ENCODE measurements at regions not wholly inside any gene's neighbourhood (a gene's known extent, or its start where the extent isn't known, plus 50 kb on each side); places are given as distances from the start of the nearest gene placed in this dataset.

DNA sequence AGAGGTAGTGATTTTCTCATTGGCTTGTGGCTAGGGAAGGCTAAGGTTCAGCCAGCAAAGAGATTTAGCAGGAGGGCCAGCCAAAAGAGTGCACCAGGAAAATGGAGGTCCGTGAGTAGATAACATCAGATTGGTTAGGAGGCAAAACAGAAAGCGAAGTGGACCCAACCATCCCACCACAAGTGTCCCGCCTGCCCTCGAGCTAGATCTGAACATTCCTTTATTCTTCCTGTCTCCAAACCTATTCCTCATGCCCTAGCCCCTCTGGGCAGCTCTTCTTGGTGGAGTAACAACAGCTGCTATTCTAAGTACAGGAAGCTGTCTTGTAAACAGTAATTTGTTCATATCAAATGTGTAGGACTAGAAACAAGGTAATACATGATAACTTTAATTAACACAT lies 85.7 kb upstream of the BET1 start:
- Histone ChIP-seq H3K4me1 (peaks cover 0 to 10% (median 0%) of the 10 kb centered on the region in 12 donors), H3K27ac (no peak overlapping the region), H3K36me3 (no peaks in the 10 kb centered on the region), H3K4me3 (no peak overlapping the region), H3K27me3 (peaks cover 0 to 5% (median 0%) of the 10 kb centered on the region in 9 donors), H3K9me3 (no peaks in the 10 kb centered on the region)
- no peak for ATAC-seq
- TF ChIP-seq, protein P1, sequence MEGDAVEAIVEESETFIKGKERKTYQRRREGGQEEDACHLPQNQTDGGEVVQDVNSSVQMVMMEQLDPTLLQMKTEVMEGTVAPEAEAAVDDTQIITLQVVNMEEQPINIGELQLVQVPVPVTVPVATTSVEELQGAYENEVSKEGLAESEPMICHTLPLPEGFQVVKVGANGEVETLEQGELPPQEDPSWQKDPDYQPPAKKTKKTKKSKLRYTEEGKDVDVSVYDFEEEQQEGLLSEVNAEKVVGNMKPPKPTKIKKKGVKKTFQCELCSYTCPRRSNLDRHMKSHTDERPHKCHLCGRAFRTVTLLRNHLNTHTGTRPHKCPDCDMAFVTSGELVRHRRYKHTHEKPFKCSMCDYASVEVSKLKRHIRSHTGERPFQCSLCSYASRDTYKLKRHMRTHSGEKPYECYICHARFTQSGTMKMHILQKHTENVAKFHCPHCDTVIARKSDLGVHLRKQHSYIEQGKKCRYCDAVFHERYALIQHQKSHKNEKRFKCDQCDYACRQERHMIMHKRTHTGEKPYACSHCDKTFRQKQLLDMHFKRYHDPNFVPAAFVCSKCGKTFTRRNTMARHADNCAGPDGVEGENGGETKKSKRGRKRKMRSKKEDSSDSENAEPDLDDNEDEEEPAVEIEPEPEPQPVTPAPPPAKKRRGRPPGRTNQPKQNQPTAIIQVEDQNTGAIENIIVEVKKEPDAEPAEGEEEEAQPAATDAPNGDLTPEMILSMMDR (IDR thresholded peaks at IDR 0.05): no peak
- TF ChIP-seq POLR2A (IDR thresholded peaks at IDR 0.05): no peak
- no peak for DNase-seq
- intact Hi-C loops (cut with DNase I): loop anchor here in 9 of 10 donors (2.0 to 10.0 kb wide), 13 partner anchors 85 to 845 kb away; partner anchors contain the start of genes BET1 (in 2 of the 9) and GNGT1 (in 1 of the 9)
- WGBS, 4 donors: 83 to 89% (median 87%) methylated on average over 4 of the region's 4 CpGs

DNA sequence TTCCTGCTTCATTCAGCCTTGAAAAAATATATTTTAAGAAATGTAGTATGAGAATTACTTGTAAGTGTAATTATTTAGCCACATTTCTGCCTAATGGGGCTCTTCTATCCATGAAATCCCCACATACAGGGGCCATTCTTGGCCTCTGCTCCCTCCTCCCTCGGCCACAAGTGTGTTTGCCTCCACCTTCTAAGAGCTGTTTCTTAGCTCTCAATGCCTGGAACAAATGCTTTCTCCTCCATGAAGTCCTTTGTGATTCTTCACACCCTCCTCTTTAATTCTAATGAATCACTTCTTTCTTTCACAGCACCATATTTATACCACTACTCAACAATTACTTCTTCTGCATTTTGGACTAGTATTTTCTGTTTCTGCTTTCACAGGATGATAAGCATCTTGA lies 88.8 kb upstream of the BET1 start:
- no peaks in the 10 kb centered on the region for H3K9me3 ChIP-seq
- peaks cover 0 to 5% (median 0%) of the 10 kb centered on the region in 9 donors for H3K27me3 ChIP-seq
- no peaks in the 10 kb centered on the region for H3K36me3 ChIP-seq
- H3K27ac ChIP-seq: no peak overlapping the region
- H3K4me3 ChIP-seq: no peak overlapping the region
- intact Hi-C loops (cut with DNase I): loop anchor here in 1 of 10 donors (10.0 kb wide), 1 partner anchor 132 kb away; no protein-coding TSS in a partner anchor
- 63 to 92% (median 83%) methylated on average over 1 of the region's 1 CpG for WGBS, 4 donors
- peaks cover 0 to 6% (median 0%) of the 10 kb centered on the region in 12 donors for H3K4me1 ChIP-seq
- ATAC-seq: no peak
- TF ChIP-seq, protein P1 (IDR thresholded peaks at IDR 0.05): no peak
- no peak for TF ChIP-seq POLR2A (IDR thresholded peaks at IDR 0.05)
- DNase-seq: no peak

DNA sequence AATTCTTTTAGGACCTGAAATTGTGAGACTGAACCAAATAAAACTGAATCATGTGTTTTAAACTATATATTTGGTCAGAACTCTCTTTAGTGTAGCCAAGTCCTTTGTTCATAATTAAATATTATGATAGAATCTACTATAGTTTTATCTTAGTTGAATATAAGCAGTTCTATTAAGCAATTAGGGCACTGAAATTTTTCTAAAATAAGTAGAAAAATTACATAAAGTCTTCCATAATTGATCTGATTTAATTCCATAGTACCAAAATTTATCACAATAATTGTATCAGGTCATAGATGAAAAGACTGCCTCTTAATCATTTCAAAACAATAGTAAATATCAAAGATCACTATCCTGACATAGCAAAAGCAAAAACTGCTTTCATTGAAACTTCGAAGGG lies 90.1 kb upstream of the BET1 start:
- H3K9me3 ChIP-seq: no peaks in the 10 kb centered on the region
- H3K27ac ChIP-seq: no peak overlapping the region
- intact Hi-C loops (cut with DNase I): loop anchor here in 1 of 10 donors (10.0 kb wide), 1 partner anchor 131 kb away; no protein-coding TSS in a partner anchor
- TF ChIP-seq, protein P1 (IDR thresholded peaks at IDR 0.05): no peak
- TF ChIP-seq POLR2A (IDR thresholded peaks at IDR 0.05): no peak
- no peaks in the 10 kb centered on the region for H3K4me1 ChIP-seq
- H3K4me3 ChIP-seq: no peak overlapping the region
- WGBS, 4 donors: 89 to 97% (median 92%) methylated on average over 1 of the region's 1 CpG
- H3K36me3 ChIP-seq: no peaks in the 10 kb centered on the region
- ATAC-seq (no peak), DNase-seq (no peak)
- H3K27me3 ChIP-seq: peaks cover 0 to 5% (median 0%) of the 10 kb centered on the region in 9 donors

DNA sequence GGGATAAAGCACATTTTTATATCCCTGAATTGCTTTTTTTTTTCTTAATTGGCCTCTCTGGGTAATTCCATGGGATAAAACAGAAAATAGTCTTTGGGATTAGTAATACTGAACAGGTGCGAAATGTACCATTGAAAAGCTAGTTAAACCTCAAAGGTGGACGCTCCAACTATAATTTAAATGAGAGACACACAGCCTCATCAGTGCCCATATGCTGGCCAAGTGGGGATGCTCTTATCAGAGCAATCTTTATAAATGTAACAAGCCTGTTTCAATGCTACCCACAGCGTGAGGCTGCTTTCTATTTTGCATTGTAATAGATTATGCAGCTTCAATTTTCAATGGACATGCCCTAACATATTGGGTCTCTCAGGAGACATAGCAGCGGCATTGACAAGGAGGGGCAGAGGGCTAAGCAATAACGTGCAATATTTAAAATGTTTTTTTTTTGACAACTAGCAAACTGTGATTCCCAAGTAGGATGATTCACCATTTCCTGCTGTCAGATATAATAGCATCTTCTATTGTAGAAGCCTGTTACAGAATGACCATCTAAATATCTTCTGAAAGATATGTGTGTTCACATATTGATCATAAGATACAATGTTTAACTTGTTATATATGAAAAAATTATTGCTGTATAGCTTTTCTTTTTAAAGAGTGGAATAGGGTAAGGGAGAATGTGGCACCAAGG lies 91.3 kb upstream of the BET1 start:
- H3K9me3 ChIP-seq: peaks cover 0 to 1% (median 0%) of the 10 kb centered on the region in 12 donors
- no peak for DNase-seq
- peaks cover 0 to 5% (median 0%) of the 10 kb centered on the region in 9 donors for H3K27me3 ChIP-seq
- TF ChIP-seq, protein P1 (IDR thresholded peaks at IDR 0.05): no peak
- TF ChIP-seq POLR2A (IDR thresholded peaks at IDR 0.05): no peak
- H3K36me3 ChIP-seq: no peaks in the 10 kb centered on the region
- H3K27ac ChIP-seq: no peak overlapping the region
- WGBS, 4 donors: 83 to 85% (median 84%) methylated on average over 5 of the region's 5 CpGs
- intact Hi-C loops (cut with DNase I): loop anchor here in 1 of 10 donors (10.0 kb wide), 1 partner anchor 129 kb away; no protein-coding TSS in a partner anchor
- H3K4me3 ChIP-seq: no peak overlapping the region
- no peak for ATAC-seq
- no peaks in the 10 kb centered on the region for H3K4me1 ChIP-seq
